Panc1 (cell line): ENCODE measurements at regions not wholly inside any gene's neighbourhood (a gene's known extent, or its start where the extent isn't known, plus 50 kb on each side); places are given as distances from the start of the nearest gene placed in this dataset.

Experiments
- ATAC-seq: fragments of 200-7000 bp; cut with Tn5 transposase; 2 replicates; pipeline ENCODE4 v1.9.1; 2020; ENCODE audit warnings: mild to moderate bottlenecking, moderate library complexity
- BruUV-seq: library from RNA; stranded (reverse); fragments of 400-500 nt; replicated peaks from 2 replicates; lab custom pipeline; 2021; lab: Mats Ljungman, UMichigan
- CTCF ChIA-PET: fragments of 300-600 bp; sonication (Branson Sonifier 250); formaldehyde crosslinking; loops from one replicate; lab custom pipeline; 2022; ENCODE audit warnings: antibody characterized with exemption; lab: Charles Lee
- POLR2A ChIA-PET: fragments of 300-600 bp; sonication (Branson Sonifier 250); formaldehyde crosslinking; loops from one replicate; lab custom pipeline; 2022; ENCODE audit warnings: antibody characterized with exemption; lab: Charles Lee
- DNase-seq: peaks from one replicate; pipeline ENCODE4 v3.0.0-alpha.2; 2010; ENCODE audit warnings: low read depth, low spot score
- H3K27ac ChIP-seq: 2 replicates; pipeline ENCODE4 v1.5.1; 2011; ENCODE audit warnings: mild to moderate bottlenecking, low read length, inconsistent platforms
- H3K27me3 ChIP-seq: fragments of 200-500 bp; sonication (Bioruptor generic); 2 replicates; pipeline ENCODE4 v1.6.0; 2014; ENCODE audit warnings: low read length, inconsistent platforms; ENCODE audit not compliant: control insufficient read depth, insufficient read depth
- H3K36me3 ChIP-seq: fragments of 200-500 bp; sonication (Bioruptor generic); 2 replicates; pipeline ENCODE4 v1.5.1; 2014; ENCODE audit warnings: inconsistent platforms, mild to moderate bottlenecking, low read length, moderate library complexity; ENCODE audit not compliant: control insufficient read depth, insufficient read depth
- H3K4me1 ChIP-seq: 2 replicates; pipeline ENCODE4 v1.5.1; 2011; ENCODE audit warnings: inconsistent platforms, mild to moderate bottlenecking, low read length, moderate library complexity; ENCODE audit not compliant: control insufficient read depth, insufficient read depth
- H3K4me3 ChIP-seq, 2 experiments: 2 replicates each; pipeline ENCODE4 v1.5.1; 2011 to 2012; ENCODE audit warnings: low read depth in 2 of 2, low read length in 2 of 2, mild to moderate bottlenecking in 2 of 2, inconsistent platforms in 1 of 2, moderate library complexity in 1 of 2
- H3K9me3 ChIP-seq: fragments of 200-500 bp; sonication (Bioruptor generic); 2 replicates; pipeline ENCODE4 v1.5.1; 2014; ENCODE audit warnings: low read depth, mild to moderate bottlenecking, inconsistent platforms, low read length, moderate library complexity; ENCODE audit not compliant: control insufficient read depth, insufficient read depth
- CTCF ChIP-seq: fragments of 450-650 bp; IDR thresholded peaks from 2 replicates; pipeline ENCODE4 v1.5.1; 2017; ENCODE audit warnings: mild to moderate bottlenecking
- POLR2AphosphoS5 ChIP-seq: IDR thresholded peaks from 2 replicates; pipeline ENCODE4 v1.6.1; 2012; ENCODE audit warnings: mild to moderate bottlenecking, low read depth, low read length, moderate library complexity
- REST ChIP-seq, 2 experiments: IDR thresholded peaks; 2 replicates each; pipeline ENCODE4 v1.6.1; 2011 to 2012; ENCODE audit warnings: low read depth in 2 of 2, control low read depth in 1 of 2, low read length in 1 of 2, mild to moderate bottlenecking in 1 of 2, moderate library complexity in 1 of 2; ENCODE audit not compliant: insufficient read depth in 1 of 2
- SIN3A ChIP-seq: IDR thresholded peaks from 2 replicates; pipeline ENCODE4 v1.6.1; 2012; ENCODE audit warnings: low read depth, mild to moderate bottlenecking, low read length, moderate library complexity, borderline replicate concordance; ENCODE audit not compliant: insufficient read depth
- TCF7L2 ChIP-seq: IDR thresholded peaks from 2 replicates; pipeline ENCODE4 v1.6.1; 2011; ENCODE audit warnings: mild to moderate bottlenecking, low read depth, low read length, inconsistent platforms
- in situ Hi-C: cut with HindIII; loops from 2 replicates; pipeline ENCODE4 v1.10.0; 2016; ENCODE audit warnings: low sequenced_read_pairs, low pct_unique_long_range_greater_than_20kb
- intact Hi-C: fragments of 100-400 bp; cut with micrococcal nuclease; formaldehyde crosslinking; loops from one replicate; pipeline ENCODE4 v1.10.0; 2022; ENCODE audit not compliant: unreplicated experiment

GRCh38 chr7:114786455-114786854 lies 135.4 kb upstream of the MDFIC start:
- BruUV-seq: no TSS peak
- Histone ChIP-seq H3K4me1 (no peaks in the 10 kb centered on the region), H3K9me3 (no peaks in the 10 kb centered on the region), H3K36me3 (no peaks in the 10 kb centered on the region), H3K4me3 (no peak overlapping the region), H3K27me3 (no peaks in the 10 kb centered on the region), H3K27ac (no peak overlapping the region)
- intact Hi-C loops (no loop called here), in situ Hi-C loops (no loop called here)
- ChIA-PET CTCF (no interaction called here), POLR2A (no interaction called here)
- ATAC-seq (no peak), DNase-seq (no peak)
- TF ChIP-seq SIN3A (no peak), REST (IDR thresholded peaks at IDR 0.05; ENCODE audit: insufficient read depth in 1 of 2, low read depth in 2 of 2, low read length in 1 of 2) (no peak), TCF7L2 (no peak), POLR2AphosphoS5 (no peak), CTCF (no peak)

- intact Hi-C loops (no loop called here), in situ Hi-C loops (no loop called here)
- DNase-seq: no peak
- CTCF ChIA-PET: no interaction called here
- no TSS peak for BruUV-seq
- H3K9me3 ChIP-seq: no peaks in the 10 kb centered on the region
- ATAC-seq: no peak
- H3K4me1 ChIP-seq: no peaks in the 10 kb centered on the region
- no peaks in the 10 kb centered on the region for H3K36me3 ChIP-seq
- no peak overlapping the region for H3K27ac ChIP-seq
- no peak overlapping the region for H3K4me3 ChIP-seq
- H3K27me3 ChIP-seq: no peaks in the 10 kb centered on the region
- no peak for TF ChIP-seq CTCF
- no peak for TF ChIP-seq REST (IDR thresholded peaks at IDR 0.05; ENCODE audit: insufficient read depth in 1 of 2, low read depth in 2 of 2, low read length in 1 of 2)
- no peak for TF ChIP-seq TCF7L2
- no peak for TF ChIP-seq POLR2AphosphoS5
- no peak for TF ChIP-seq SIN3A
- POLR2A ChIA-PET: no interaction called here
Measured at GRCh38 chr7:114787556-114787955, 134.3 kb upstream of the MDFIC start.
